Neural crest cell (in vitro differentiated cells): ENCODE measurements at regions not wholly inside any gene's neighbourhood (a gene's known extent, or its start where the extent isn't known, plus 50 kb on each side); places are given as distances from the start of the nearest gene placed in this dataset.
"Not testable (repeated sequence)": the region's sequence is repeated elsewhere in the genome, so short reads cannot be mapped to it uniquely, and the experiment has no call there.

ENCODE experiments used
- DNase-seq: peaks from one replicate; pipeline ENCODE4 v3.0.0; 2021; ENCODE audit warnings: low read depth, mixed read lengths, low spot score
- H3K27ac Mint-ChIP-seq: one replicate; pipeline ENCODE4 v1.8.0; 2021; ENCODE audit warnings: mild to moderate bottlenecking, mixed read lengths; ENCODE audit not compliant: unreplicated experiment
- H3K27me3 Mint-ChIP-seq: 2 replicates; pipeline ENCODE4 v1.8.0; 2021; ENCODE audit warnings: low read depth, mild to moderate bottlenecking, mixed read lengths
- H3K36me3 Mint-ChIP-seq: 2 replicates; pipeline ENCODE4 v1.8.0; 2021; ENCODE audit warnings: low read depth, mild to moderate bottlenecking, mixed read lengths
- H3K4me1 Mint-ChIP-seq: 2 replicates; pipeline ENCODE4 v1.8.0; 2021; ENCODE audit warnings: mixed read lengths
- H3K4me3 Mint-ChIP-seq: one replicate; pipeline ENCODE4 v1.8.0; 2021; ENCODE audit warnings: mild to moderate bottlenecking, mixed read lengths
- H3K9me3 Mint-ChIP-seq: 2 replicates; pipeline ENCODE4 v1.8.0; 2021; ENCODE audit warnings: mixed read lengths
- TF ChIP-seq, protein P1 (sequence below): fragments of 200-600 bp; sonication (generic); conservative IDR thresholded peaks from 2 replicates; pipeline ENCODE4 v1.5.0; 2021; ENCODE audit warnings: antibody characterized with exemption, mild to moderate bottlenecking

DNA sequence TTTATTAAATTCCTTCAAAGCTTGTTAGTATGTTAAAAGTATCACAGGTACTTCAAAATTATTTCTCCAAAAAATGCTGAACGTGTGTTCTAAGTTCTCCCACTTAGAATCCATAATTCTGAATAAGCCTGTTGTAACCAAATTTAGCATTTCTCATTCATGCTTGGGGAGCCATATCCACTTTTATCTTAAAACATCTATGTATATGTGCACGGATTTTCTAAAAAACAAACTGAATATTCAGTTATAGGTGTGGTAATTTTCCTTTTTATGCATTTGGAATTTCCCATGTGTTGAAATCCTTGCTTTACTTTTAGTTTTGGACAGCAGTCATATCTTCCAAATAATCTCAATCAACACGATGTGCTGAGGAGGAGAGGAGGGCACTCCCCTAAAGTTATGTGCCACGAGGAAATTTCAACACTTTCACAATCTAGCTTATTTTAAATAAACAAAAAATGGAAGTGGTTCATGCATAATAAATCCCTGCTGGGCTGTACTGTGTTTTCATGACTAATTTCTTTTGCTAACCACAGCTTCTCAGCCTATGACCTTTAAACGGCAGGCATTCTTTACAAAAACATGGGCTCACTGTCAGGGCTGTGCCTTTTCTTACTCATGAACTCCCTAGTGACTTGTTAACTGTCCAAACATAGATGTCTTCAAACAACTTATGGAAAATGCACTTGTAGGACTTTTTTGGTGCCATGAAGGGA is 380.3 kb upstream of the SEMA3C start:
- H3K27ac Mint-ChIP-seq: no peak overlapping the region
- H3K4me1 Mint-ChIP-seq: peaks cover 14% of the 10 kb centered on the region
- no peak for DNase-seq
- H3K9me3 Mint-ChIP-seq: no peaks in the 10 kb centered on the region
- no peaks in the 10 kb centered on the region for H3K36me3 Mint-ChIP-seq
- TF ChIP-seq, protein P1, sequence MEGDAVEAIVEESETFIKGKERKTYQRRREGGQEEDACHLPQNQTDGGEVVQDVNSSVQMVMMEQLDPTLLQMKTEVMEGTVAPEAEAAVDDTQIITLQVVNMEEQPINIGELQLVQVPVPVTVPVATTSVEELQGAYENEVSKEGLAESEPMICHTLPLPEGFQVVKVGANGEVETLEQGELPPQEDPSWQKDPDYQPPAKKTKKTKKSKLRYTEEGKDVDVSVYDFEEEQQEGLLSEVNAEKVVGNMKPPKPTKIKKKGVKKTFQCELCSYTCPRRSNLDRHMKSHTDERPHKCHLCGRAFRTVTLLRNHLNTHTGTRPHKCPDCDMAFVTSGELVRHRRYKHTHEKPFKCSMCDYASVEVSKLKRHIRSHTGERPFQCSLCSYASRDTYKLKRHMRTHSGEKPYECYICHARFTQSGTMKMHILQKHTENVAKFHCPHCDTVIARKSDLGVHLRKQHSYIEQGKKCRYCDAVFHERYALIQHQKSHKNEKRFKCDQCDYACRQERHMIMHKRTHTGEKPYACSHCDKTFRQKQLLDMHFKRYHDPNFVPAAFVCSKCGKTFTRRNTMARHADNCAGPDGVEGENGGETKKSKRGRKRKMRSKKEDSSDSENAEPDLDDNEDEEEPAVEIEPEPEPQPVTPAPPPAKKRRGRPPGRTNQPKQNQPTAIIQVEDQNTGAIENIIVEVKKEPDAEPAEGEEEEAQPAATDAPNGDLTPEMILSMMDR: no peak
- no peak overlapping the region for H3K4me3 Mint-ChIP-seq
- H3K27me3 Mint-ChIP-seq: no peaks in the 10 kb centered on the region

DNA sequence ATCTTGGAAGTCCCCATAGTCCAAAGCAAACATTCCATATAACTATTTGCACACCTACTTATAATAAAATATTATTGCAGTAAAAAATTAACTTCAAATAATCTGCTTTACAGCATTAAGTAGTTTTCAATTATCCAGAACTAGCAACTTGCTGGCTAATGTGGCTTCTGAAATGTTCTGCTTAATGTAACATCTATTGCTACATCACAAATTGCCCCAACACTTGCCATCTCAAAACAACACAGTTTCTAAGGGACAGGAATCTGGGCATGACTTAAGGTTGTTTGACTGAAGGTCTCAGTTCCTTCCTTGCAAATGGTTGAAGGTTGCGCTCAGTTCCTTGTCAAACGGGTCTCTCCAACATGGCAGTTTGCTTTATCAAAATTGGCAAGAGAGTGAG is 378.5 kb upstream of the SEMA3C start:
- Mint-ChIP-seq H3K4me3 (no peak overlapping the region), H3K36me3 (no peaks in the 10 kb centered on the region), H3K4me1 (peaks cover 14% of the 10 kb centered on the region), H3K9me3 (peaks cover 2% of the 10 kb centered on the region), H3K27ac (no peak overlapping the region), H3K27me3 (no peaks in the 10 kb centered on the region)
- DNase-seq: no peak
- TF ChIP-seq, protein P1: no peak

DNA sequence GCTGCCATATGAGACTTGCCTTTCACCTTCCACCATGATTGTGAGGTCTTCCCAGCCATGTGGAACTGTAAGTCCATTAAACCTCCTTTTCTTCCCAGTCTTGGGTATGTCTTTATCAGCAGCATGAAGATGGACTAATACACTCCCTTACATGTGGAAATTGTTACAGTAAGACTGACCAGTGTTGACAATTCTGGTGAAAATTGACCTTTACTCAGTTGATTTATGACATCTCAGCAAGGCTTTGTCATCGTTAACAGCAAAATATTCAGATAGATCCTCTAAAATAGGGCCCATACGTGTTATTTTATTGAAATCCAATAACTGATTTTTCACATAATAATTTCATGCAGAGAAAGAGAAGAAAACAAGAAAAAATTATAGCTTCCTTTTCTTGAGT is 377.9 kb upstream of the SEMA3C start:
- H3K27ac Mint-ChIP-seq: no peak overlapping the region
- no peaks in the 10 kb centered on the region for H3K36me3 Mint-ChIP-seq
- H3K27me3 Mint-ChIP-seq: no peaks in the 10 kb centered on the region
- DNase-seq: no peak
- no peak overlapping the region for H3K4me3 Mint-ChIP-seq
- TF ChIP-seq, protein P1: no peak
- peaks cover 14% of the 10 kb centered on the region for H3K4me1 Mint-ChIP-seq
- peaks cover 2% of the 10 kb centered on the region for H3K9me3 Mint-ChIP-seq

DNA sequence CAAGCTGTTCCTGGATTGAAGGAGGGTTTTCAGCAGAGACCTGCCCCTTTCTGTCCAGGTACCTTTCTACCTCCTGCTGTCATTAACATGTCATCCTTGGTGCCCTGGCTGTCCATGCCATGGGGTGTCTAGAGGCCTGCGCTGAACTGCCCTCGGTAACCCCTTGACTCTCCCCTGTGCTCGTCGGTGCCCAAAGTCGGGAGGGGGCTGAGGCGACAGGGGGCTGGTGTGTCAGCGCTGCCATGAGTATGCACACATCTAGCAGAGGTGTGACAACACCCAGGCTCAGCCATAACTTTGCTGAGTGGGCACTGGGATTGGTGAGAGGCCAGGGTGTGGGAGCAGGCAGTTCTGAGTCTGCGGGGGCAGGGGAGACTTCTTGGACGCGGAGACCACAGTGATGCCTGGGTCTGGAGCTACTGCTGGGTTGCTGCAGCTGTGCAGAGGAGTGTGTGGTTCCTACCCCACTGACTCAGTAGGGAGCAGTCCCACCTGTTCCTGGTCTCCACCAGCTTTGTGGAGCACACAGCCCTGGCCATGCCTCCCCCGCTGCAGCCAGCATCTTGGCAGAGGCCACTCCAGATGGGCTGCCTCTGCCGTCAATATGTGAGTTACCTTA is 376.2 kb upstream of the SEMA3C start:
- Mint-ChIP-seq H3K27ac (no peak overlapping the region), H3K4me1 (peaks cover 10% of the 10 kb centered on the region), H3K9me3 (peaks cover 2% of the 10 kb centered on the region), H3K36me3 (no peaks in the 10 kb centered on the region), H3K27me3 (no peaks in the 10 kb centered on the region), H3K4me3 (no peak overlapping the region)
- TF ChIP-seq, protein P1: no peak
- no peak for DNase-seq

DNA sequence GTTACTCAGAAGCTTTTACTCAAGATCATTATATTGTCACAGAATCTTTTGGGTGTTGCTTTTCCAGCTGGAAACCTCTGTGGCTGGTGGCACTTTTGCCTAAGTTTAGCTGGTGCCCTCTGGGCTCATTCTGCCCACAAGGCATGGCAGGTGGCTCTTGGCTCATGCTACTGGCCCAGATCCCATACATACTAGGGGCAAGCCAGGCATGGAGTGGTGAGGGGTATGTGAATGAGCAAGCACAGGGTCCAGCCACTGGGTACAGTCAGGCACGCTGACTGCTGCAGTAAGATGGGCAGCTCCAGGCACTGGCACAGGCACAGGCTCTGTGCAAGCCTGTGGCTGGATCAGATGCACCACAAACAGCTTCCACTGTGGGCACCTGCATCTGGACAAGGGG is 375.0 kb upstream of the SEMA3C start:
- Mint-ChIP-seq H3K4me1 (no peaks in the 10 kb centered on the region), H3K4me3 (no peak overlapping the region), H3K36me3 (no peaks in the 10 kb centered on the region), H3K9me3 (peaks cover 2% of the 10 kb centered on the region), H3K27ac (no peak overlapping the region), H3K27me3 (no peaks in the 10 kb centered on the region)
- DNase-seq: no peak
- TF ChIP-seq, protein P1: no peak

DNA sequence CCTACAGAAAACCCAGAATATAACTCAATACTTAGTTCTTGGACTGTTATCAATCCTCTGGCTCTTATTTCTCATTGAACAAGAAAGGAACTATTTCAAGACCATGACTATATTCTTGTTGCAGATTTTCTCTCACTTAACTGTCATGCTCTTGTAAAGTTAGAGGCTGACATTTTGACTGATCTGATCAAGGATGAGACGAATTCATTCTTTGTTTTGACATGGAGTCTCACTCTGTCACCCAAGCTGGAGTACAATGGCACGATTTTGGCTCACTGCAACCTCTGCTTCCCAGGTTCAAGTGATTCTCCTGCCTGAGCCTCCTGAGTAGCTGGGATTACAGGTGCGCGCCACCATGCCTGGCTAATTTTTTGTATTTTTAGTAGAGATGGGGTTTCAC is 367.9 kb upstream of the SEMA3C start:
- H3K9me3 Mint-ChIP-seq, H3K4me1 Mint-ChIP-seq, H3K27me3 Mint-ChIP-seq, H3K4me3 Mint-ChIP-seq, H3K36me3 Mint-ChIP-seq, H3K27ac Mint-ChIP-seq, DNase-seq: not testable (repeated sequence)
